H1 (cell line): ENCODE measurements at regions not wholly inside any gene's neighbourhood (a gene's known extent, or its start where the extent isn't known, plus 50 kb on each side); places are given as distances from the start of the nearest gene placed in this dataset.

Source experiments
- EZH2 ChIP-seq: fragments of 200-600 bp; sonication (generic); IDR thresholded peaks from 2 replicates; pipeline ENCODE4 v1.7.1; 2012; ENCODE audit warnings: low read depth, mild to moderate bottlenecking, moderate library complexity, low read length, inconsistent platforms; ENCODE audit not compliant: severe bottlenecking
- POLR2A ChIP-seq, 2 experiments: IDR thresholded peaks; 1 replicate in 1 of 2; 2 replicates in 1 of 2; pipeline ENCODE4 v1.6.1; 2011; ENCODE audit warnings: low read depth in 2 of 2, low read length in 2 of 2, mild to moderate bottlenecking in 2 of 2; ENCODE audit errors: control extremely low read depth in 1 of 2
- TF ChIP-seq, protein P1 (sequence below): IDR thresholded peaks from 2 replicates; pipeline ENCODE4 v1.6.1; 2011; ENCODE audit warnings: low read length, improper control_type of control experiment
- TF ChIP-seq, protein P2 (sequence below), 3 experiments: IDR thresholded peaks; 1 replicate in 2 of 3; 2 replicates in 1 of 3; pipeline versions ENCODE4 v1.5.1 to v1.6.1; 2011; ENCODE audit warnings: low read length in 3 of 3, mild to moderate bottlenecking in 3 of 3, inconsistent platforms in 2 of 3, low read depth in 1 of 3, moderate library complexity in 1 of 3; ENCODE audit not compliant: insufficient read depth in 1 of 3; ENCODE audit errors: control extremely low read depth in 1 of 3

DNA sequence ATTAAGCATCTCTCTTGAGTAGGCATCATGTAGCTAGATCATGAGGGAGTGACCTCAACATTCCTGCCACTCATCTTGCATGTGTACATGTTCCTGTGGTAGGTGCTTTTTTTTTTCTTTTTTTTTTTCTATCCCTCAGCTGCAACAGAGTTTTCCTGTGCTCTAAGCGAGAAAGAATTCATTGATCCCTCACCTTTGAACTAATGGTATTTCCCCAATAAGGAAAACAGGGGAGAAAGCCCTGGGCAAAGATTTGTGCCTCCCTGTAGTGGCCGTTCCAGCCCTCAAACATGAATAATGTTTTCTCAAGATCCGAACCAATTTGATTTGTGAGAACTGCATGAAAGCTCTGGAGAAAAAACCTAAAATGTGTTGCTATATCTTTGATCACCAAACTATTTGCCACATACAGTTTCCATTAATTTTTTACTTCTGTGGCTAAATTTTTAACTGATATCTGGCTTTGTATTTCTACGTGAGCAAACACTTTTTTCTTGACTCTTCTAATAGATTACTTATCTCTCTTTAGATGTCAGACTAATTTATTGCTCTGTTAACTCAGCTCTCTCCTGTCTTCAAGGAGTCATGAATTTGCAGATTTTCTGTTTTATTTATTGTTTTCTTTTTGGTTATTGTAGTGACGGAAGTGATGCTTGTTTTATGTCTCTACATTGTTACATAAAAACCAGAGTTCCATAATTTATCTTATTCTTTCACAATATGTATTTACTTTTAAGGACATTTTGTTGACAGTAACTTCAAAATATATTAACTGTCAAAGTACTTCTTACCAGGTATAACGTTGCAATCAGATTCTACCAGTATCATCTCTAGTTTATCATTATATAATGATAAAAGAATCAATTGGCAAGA, 1396.5 kb downstream of the OTOL1 start:
- TF ChIP-seq POLR2A (IDR thresholded peaks at IDR 0.05; ENCODE audit: control extremely low read depth in 1 of 2, low read depth in 2 of 2, low read length in 2 of 2): no peak
- TF ChIP-seq, protein P1, sequence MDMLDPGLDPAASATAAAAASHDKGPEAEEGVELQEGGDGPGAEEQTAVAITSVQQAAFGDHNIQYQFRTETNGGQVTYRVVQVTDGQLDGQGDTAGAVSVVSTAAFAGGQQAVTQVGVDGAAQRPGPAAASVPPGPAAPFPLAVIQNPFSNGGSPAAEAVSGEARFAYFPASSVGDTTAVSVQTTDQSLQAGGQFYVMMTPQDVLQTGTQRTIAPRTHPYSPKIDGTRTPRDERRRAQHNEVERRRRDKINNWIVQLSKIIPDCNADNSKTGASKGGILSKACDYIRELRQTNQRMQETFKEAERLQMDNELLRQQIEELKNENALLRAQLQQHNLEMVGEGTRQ: no peak
- TF ChIP-seq EZH2: no peak
- TF ChIP-seq, protein P2, sequence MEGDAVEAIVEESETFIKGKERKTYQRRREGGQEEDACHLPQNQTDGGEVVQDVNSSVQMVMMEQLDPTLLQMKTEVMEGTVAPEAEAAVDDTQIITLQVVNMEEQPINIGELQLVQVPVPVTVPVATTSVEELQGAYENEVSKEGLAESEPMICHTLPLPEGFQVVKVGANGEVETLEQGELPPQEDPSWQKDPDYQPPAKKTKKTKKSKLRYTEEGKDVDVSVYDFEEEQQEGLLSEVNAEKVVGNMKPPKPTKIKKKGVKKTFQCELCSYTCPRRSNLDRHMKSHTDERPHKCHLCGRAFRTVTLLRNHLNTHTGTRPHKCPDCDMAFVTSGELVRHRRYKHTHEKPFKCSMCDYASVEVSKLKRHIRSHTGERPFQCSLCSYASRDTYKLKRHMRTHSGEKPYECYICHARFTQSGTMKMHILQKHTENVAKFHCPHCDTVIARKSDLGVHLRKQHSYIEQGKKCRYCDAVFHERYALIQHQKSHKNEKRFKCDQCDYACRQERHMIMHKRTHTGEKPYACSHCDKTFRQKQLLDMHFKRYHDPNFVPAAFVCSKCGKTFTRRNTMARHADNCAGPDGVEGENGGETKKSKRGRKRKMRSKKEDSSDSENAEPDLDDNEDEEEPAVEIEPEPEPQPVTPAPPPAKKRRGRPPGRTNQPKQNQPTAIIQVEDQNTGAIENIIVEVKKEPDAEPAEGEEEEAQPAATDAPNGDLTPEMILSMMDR (IDR thresholded peaks at IDR 0.05; ENCODE audit: control extremely low read depth in 1 of 3, insufficient read depth in 1 of 3, low read depth in 1 of 3, low read length in 3 of 3): no peak
